CD14-positive monocyte (primary cell): ENCODE measurements at regions not wholly inside any gene's neighbourhood (a gene's known extent, or its start where the extent isn't known, plus 50 kb on each side); places are given as distances from the start of the nearest gene placed in this dataset.

Experiments
- DNase-seq, 3 donors: peaks; one replicate each; pipeline ENCODE4 v3.0.0-alpha.2; 2011 to 2022
- H2AFZ ChIP-seq: 2 replicates; pipeline ENCODE4 v1.6.0; 2012; ENCODE audit warnings: mild to moderate bottlenecking, low read depth, low read length, inconsistent platforms; ENCODE audit not compliant: insufficient read depth, poor library complexity, severe bottlenecking
- H3K27ac ChIP-seq, 2 donors: 1 replicate in 1 of 2; 2 replicates in 1 of 2; pipeline ENCODE4 v1.5.1; 2012 to 2013; ENCODE audit warnings: low read length in 2 of 2, control low read depth in 1 of 2, inconsistent platforms in 1 of 2, low read depth in 1 of 2, mild to moderate bottlenecking in 1 of 2
- H3K27me3 ChIP-seq, 2 donors: one replicate each; pipeline versions ENCODE4 v1.6.0 to v1.6.1; 2011 to 2013; ENCODE audit warnings: low read length in 2 of 2; ENCODE audit not compliant: control insufficient read depth in 2 of 2, insufficient read depth in 2 of 2
- H3K36me3 ChIP-seq, 2 donors: replicated peaks in 1 of 2; 1 replicate in 1 of 2; 2 replicates in 1 of 2; pipeline versions ENCODE4 v1.5.1 to v1.6.1; 2012 to 2013; ENCODE audit warnings: low read length in 2 of 2, control low read depth in 1 of 2, inconsistent platforms in 1 of 2, mild to moderate bottlenecking in 1 of 2; ENCODE audit not compliant: insufficient read depth in 2 of 2, control insufficient read depth in 1 of 2
- H3K4me1 ChIP-seq, 2 donors: 1 replicate in 1 of 2; 2 replicates in 1 of 2; pipeline versions ENCODE4 v1.5.1 to v1.6.1; 2012 to 2013; ENCODE audit warnings: low read length in 2 of 2, control low read depth in 1 of 2, inconsistent platforms in 1 of 2, mild to moderate bottlenecking in 1 of 2, moderate library complexity in 1 of 2; ENCODE audit not compliant: insufficient read depth in 2 of 2, control insufficient read depth in 1 of 2
- H3K4me2 ChIP-seq: replicated peaks from 2 replicates; pipeline ENCODE3; 2012; ENCODE audit warnings: low read length, moderate library complexity, mild to moderate bottlenecking; ENCODE audit not compliant: poor library complexity, severe bottlenecking; ENCODE audit errors: extremely low read depth
- H3K4me3 ChIP-seq, 3 experiments: fragments of 200-600 bp in 1 of 3; sonication (generic) in 1 of 3; replicated peaks in 1 of 3; 1 replicate in 2 of 3; 2 replicates in 1 of 3; pipeline ENCODE4 v1.5.1; 2011 to 2013; ENCODE audit warnings: low read length in 3 of 3, mild to moderate bottlenecking in 3 of 3, control low read depth in 2 of 3, low read depth in 2 of 3, inconsistent platforms in 1 of 3, moderate library complexity in 1 of 3
- H3K79me2 ChIP-seq: 2 replicates; pipeline ENCODE4 v1.6.0; 2012; ENCODE audit warnings: mild to moderate bottlenecking, control low read depth, inconsistent platforms, low read length, moderate library complexity; ENCODE audit not compliant: insufficient read depth
- H3K9ac ChIP-seq: 2 replicates; pipeline ENCODE4 v1.6.0; 2017; ENCODE audit warnings: low read length, mild to moderate bottlenecking; ENCODE audit not compliant: insufficient read depth, poor library complexity, severe bottlenecking
- H3K9me3 ChIP-seq, 2 donors: replicated peaks in 1 of 2; 1 replicate in 1 of 2; 2 replicates in 1 of 2; pipeline versions ENCODE4 v1.5.1 to v1.6.1; 2012 to 2013; ENCODE audit warnings: low read length in 2 of 2, control low read depth in 1 of 2; ENCODE audit not compliant: control insufficient read depth in 1 of 2, insufficient read depth in 1 of 2
- H4K20me1 ChIP-seq: 2 replicates; pipeline ENCODE4 v1.6.0; 2012; ENCODE audit warnings: mild to moderate bottlenecking, low read length, control low read depth, moderate library complexity; ENCODE audit not compliant: insufficient read depth
- H3K27ac Mint-ChIP-seq, 7 donors: one replicate each; pipeline ENCODE4 v1.8.0; 2020; ENCODE audit warnings: mild to moderate bottlenecking in 7 of 7, mixed read lengths in 7 of 7, moderate library complexity in 6 of 7, inconsistent platforms in 2 of 7
- H3K27me3 Mint-ChIP-seq, 3 donors: one replicate each; pipeline ENCODE4 v1.8.0; 2021 to 2022; ENCODE audit warnings: low read depth in 3 of 3, mild to moderate bottlenecking in 3 of 3, mixed read lengths in 3 of 3, moderate library complexity in 3 of 3, inconsistent platforms in 1 of 3
- H3K36me3 Mint-ChIP-seq, 2 donors: one replicate each; pipeline ENCODE4 v1.8.0; 2020; ENCODE audit warnings: mixed read lengths in 2 of 2, inconsistent platforms in 1 of 2, mild to moderate bottlenecking in 1 of 2
- H3K4me1 Mint-ChIP-seq: one replicate; pipeline ENCODE4 v1.8.0; 2020; ENCODE audit warnings: mild to moderate bottlenecking, mixed read lengths
- H3K4me3 Mint-ChIP-seq, 2 donors: one replicate each; pipeline ENCODE4 v1.8.0; 2020; ENCODE audit warnings: mild to moderate bottlenecking in 2 of 2, mixed read lengths in 2 of 2, moderate library complexity in 1 of 2
- H3K9me3 Mint-ChIP-seq, 7 donors: one replicate each; pipeline ENCODE4 v1.8.0; 2020 to 2022; ENCODE audit warnings: mixed read lengths in 7 of 7, mild to moderate bottlenecking in 6 of 7, moderate library complexity in 6 of 7, inconsistent platforms in 2 of 7
- CTCF ChIP-seq: fragments of 200-600 bp; IDR thresholded peaks from one replicate; pipeline ENCODE4 v1.8.0; 2022; ENCODE audit warnings: antibody characterized with exemption, mild to moderate bottlenecking
- WGBS: methylation state at CpG from one replicate; pipeline ENCODE4 v1.1.5; 2013; ENCODE audit warnings: missing lambda C conversion rate; ENCODE audit not compliant: insufficient coverage; 5-methylcytosine and 5-hydroxymethylcytosine counted together
- intact Hi-C, 2 donors: fragments of 100-400 bp; cut with micrococcal nuclease; formaldehyde crosslinking; loops; one replicate each; pipeline versions ENCODE4 v1.15.0 to v1.15.1; 2023

GRCh38 chr12:127143020-127143419, 1124.0 kb upstream of the TMEM132C start:
- 88% methylated on average over 5 of the region's 6 CpGs for WGBS

GRCh38 chr12:127144770-127145169, 1122.2 kb upstream of the TMEM132C start:
- WGBS, result no CpG with 5 or more reads among the region's 5 CpGs
- peaks cover 5 to 7% of the 10 kb centered on the region in 2 donors for H3K4me1 ChIP-seq
- peaks cover 0 to 8% of the 10 kb centered on the region in 2 donors for H3K9me3 ChIP-seq
- no peak overlapping the region for H3K4me2 ChIP-seq
- H3K4me3 ChIP-seq, result no peak overlapping the region
- H3K9me3 Mint-ChIP-seq, result peaks cover 0 to 13% (median 6%) of the 10 kb centered on the region in 7 donors
- no peak for DNase-seq
- TF ChIP-seq CTCF, result no peak
- H3K36me3 Mint-ChIP-seq, result no peaks in the 10 kb centered on the region
- H4K20me1 ChIP-seq, result no peaks in the 10 kb centered on the region
- no peaks in the 10 kb centered on the region for H3K79me2 ChIP-seq
- no peak overlapping the region for H3K27ac ChIP-seq
- intact Hi-C loops, result no loop called here
- H2AFZ ChIP-seq, result no peak overlapping the region
- no peak overlapping the region for H3K9ac ChIP-seq
- H3K27ac Mint-ChIP-seq, result no peak overlapping the region
- no peak overlapping the region for H3K4me3 Mint-ChIP-seq
- no peaks in the 10 kb centered on the region for H3K36me3 ChIP-seq
- H3K27me3 Mint-ChIP-seq, result peaks cover 6 to 17% (median 9%) of the 10 kb centered on the region in 3 donors
- peaks cover 0 to 9% of the 10 kb centered on the region in 2 donors for H3K27me3 ChIP-seq
- peaks cover 8% of the 10 kb centered on the region for H3K4me1 Mint-ChIP-seq

More at GRCh38 chr12:127143020-127143419, 1124.0 kb upstream of the TMEM132C start:
- H3K36me3 Mint-ChIP-seq, result no peaks in the 10 kb centered on the region
- no peak for DNase-seq
- peaks cover 8% of the 10 kb centered on the region for H3K4me1 Mint-ChIP-seq
- Histone ChIP-seq H3K4me3 (no peak overlapping the region), H3K27ac (no peak overlapping the region), H3K9ac (no peak overlapping the region), H4K20me1 (no peaks in the 10 kb centered on the region), H3K36me3 (no peaks in the 10 kb centered on the region), H3K27me3 (peaks cover 0 to 9% of the 10 kb centered on the region in 2 donors), H3K4me2 (no peak overlapping the region), H3K4me1 (peaks cover 5 to 7% of the 10 kb centered on the region in 2 donors), H3K79me2 (no peaks in the 10 kb centered on the region), H2AFZ (no peak overlapping the region), H3K9me3 (peaks cover 0 to 8% of the 10 kb centered on the region in 2 donors)
- no peak overlapping the region for H3K27ac Mint-ChIP-seq
- intact Hi-C loops, result no loop called here
- TF ChIP-seq CTCF, result no peak
- peaks cover 0 to 15% (median 8%) of the 10 kb centered on the region in 7 donors for H3K9me3 Mint-ChIP-seq
- peaks cover 6 to 20% (median 8%) of the 10 kb centered on the region in 3 donors for H3K27me3 Mint-ChIP-seq
- no peak overlapping the region for H3K4me3 Mint-ChIP-seq
